ENCODE measurements at regions not wholly inside any gene's neighbourhood (a gene's known extent, or its start where the extent isn't known, plus 50 kb on each side); places are given as distances from the start of the nearest gene placed in this dataset.

DNA sequence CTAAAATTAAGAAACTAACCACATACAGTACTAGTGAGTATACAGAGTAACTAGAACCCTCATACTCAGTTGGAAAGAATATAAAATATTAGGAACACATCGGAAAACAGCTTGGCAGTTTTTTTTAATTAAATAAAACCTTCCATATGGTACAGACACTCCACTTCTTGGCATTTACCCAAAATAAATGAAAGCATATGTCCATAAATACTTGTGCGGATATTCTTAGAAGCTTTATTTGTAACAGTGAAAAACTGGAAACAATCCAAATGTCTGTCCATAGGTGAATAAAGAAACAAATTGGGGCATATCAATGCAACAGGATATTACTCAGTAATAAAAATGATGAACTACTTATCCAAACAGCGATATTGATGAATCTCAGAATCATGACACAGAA, 410.0 kb downstream of the HTR7 start:
- intact Hi-C loops (cut with DNase I), result no loop called here
- 55 to 71% (median 59%) methylated on average over 3 of the region's 3 CpGs for WGBS, 4 donors
- H3K9me3 ChIP-seq (replicated peaks in 1 of 3), result peaks cover 0 to 4% (median 0%) of the 10 kb centered on the region in 3 donors
- no peak overlapping the region for H3K27ac ChIP-seq
- H3K36me3 ChIP-seq (replicated peaks in 1 of 2), result no peaks in the 10 kb centered on the region
- no peak for DNase-seq
- no peak overlapping the region for H3K4me3 ChIP-seq
- TF ChIP-seq, protein P1, sequence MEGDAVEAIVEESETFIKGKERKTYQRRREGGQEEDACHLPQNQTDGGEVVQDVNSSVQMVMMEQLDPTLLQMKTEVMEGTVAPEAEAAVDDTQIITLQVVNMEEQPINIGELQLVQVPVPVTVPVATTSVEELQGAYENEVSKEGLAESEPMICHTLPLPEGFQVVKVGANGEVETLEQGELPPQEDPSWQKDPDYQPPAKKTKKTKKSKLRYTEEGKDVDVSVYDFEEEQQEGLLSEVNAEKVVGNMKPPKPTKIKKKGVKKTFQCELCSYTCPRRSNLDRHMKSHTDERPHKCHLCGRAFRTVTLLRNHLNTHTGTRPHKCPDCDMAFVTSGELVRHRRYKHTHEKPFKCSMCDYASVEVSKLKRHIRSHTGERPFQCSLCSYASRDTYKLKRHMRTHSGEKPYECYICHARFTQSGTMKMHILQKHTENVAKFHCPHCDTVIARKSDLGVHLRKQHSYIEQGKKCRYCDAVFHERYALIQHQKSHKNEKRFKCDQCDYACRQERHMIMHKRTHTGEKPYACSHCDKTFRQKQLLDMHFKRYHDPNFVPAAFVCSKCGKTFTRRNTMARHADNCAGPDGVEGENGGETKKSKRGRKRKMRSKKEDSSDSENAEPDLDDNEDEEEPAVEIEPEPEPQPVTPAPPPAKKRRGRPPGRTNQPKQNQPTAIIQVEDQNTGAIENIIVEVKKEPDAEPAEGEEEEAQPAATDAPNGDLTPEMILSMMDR (IDR thresholded peaks at IDR 0.05), result no peak
- TF ChIP-seq POLR2A (IDR thresholded peaks at IDR 0.05), result no peak
- H3K27me3 ChIP-seq, result no peaks in the 10 kb centered on the region
- H3K4me1 ChIP-seq (replicated peaks in 1 of 2), result no peaks in the 10 kb centered on the region

- no peaks in the 10 kb centered on the region for H3K4me1 ChIP-seq (replicated peaks in 1 of 2)
- TF ChIP-seq, protein P1 (IDR thresholded peaks at IDR 0.05), result no peak
- no peak for TF ChIP-seq POLR2A (IDR thresholded peaks at IDR 0.05)
- H3K4me3 ChIP-seq, result no peak overlapping the region
- intact Hi-C loops (cut with DNase I), result no loop called here
- H3K27ac ChIP-seq, result no peak overlapping the region
- H3K36me3 ChIP-seq (replicated peaks in 1 of 2), result no peaks in the 10 kb centered on the region
- DNase-seq, result no peak
- H3K9me3 ChIP-seq (replicated peaks in 1 of 3), result no peaks in the 10 kb centered on the region
- no peaks in the 10 kb centered on the region for H3K27me3 ChIP-seq
Measured at GRCh38 chr10:90450797-90451196, 407.0 kb downstream of the HTR7 start.

- Histone ChIP-seq H3K36me3 (replicated peaks in 1 of 2) (no peaks in the 10 kb centered on the region), H3K27me3 (no peaks in the 10 kb centered on the region), H3K27ac (no peak overlapping the region), H3K9me3 (replicated peaks in 1 of 3) (no peaks in the 10 kb centered on the region), H3K4me3 (no peak overlapping the region), H3K4me1 (replicated peaks in 1 of 2) (no peaks in the 10 kb centered on the region)
- no peak for DNase-seq
- intact Hi-C loops (cut with DNase I), result no loop called here
- 0 to 38% (median 9%) methylated on average over 1 of the region's 1 CpG for WGBS, 4 donors
- no peak for TF ChIP-seq POLR2A (IDR thresholded peaks at IDR 0.05)
- TF ChIP-seq, protein P1 (IDR thresholded peaks at IDR 0.05), result no peak
Measured at GRCh38 chr10:90451283-90451682, 406.6 kb downstream of the HTR7 start.

DNA sequence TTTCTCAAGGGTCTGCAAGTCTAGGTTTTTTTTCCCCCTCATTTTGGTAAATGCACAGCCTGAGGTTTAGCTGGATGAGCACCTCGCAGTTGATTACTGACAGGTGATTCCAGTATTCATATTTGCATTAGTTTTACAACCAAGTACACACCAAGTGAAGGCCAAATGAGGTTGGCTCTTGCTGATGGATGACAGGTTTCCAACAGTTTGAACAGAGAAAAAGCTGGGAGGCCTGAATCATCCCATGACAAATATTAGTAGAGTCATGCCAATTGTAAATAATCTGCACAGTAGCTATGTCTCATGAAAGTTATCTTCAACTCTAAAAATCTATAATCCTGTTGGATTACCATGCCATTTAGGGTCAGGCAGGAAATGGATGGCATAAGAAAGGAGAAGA, 399.8 kb downstream of the HTR7 start:
- H3K4me1 ChIP-seq (replicated peaks in 1 of 2), result no peaks in the 10 kb centered on the region
- H3K36me3 ChIP-seq (replicated peaks in 1 of 2), result no peaks in the 10 kb centered on the region
- intact Hi-C loops (cut with DNase I), result no loop called here
- TF ChIP-seq, protein P1 (IDR thresholded peaks at IDR 0.05), result no peak
- TF ChIP-seq POLR2A (IDR thresholded peaks at IDR 0.05), result no peak
- DNase-seq, result no peak
- no peaks in the 10 kb centered on the region for H3K27me3 ChIP-seq
- no peak overlapping the region for H3K4me3 ChIP-seq
- no peak overlapping the region for H3K27ac ChIP-seq
- no peaks in the 10 kb centered on the region for H3K9me3 ChIP-seq (replicated peaks in 1 of 3)
- WGBS, 4 donors, result 84 to 92% (median 86%) methylated on average over 1 of the region's 1 CpG

All from adrenal gland (tissue), 9 donors.